CD4-positive, alpha-beta T cell treated with Interleukin-17A for 1 hour (primary cell): ENCODE measurements at regions not wholly inside any gene's neighbourhood (a gene's known extent, or its start where the extent isn't known, plus 50 kb on each side); places are given as distances from the start of the nearest gene placed in this dataset.
"Not testable (repeated sequence)": the region's sequence is repeated elsewhere in the genome, so short reads cannot be mapped to it uniquely, and the experiment has no call there.

ENCODE experiments used
- DNase-seq: peaks from one replicate; pipeline ENCODE4 v3.0.0-alpha.2; 2020

DNA sequence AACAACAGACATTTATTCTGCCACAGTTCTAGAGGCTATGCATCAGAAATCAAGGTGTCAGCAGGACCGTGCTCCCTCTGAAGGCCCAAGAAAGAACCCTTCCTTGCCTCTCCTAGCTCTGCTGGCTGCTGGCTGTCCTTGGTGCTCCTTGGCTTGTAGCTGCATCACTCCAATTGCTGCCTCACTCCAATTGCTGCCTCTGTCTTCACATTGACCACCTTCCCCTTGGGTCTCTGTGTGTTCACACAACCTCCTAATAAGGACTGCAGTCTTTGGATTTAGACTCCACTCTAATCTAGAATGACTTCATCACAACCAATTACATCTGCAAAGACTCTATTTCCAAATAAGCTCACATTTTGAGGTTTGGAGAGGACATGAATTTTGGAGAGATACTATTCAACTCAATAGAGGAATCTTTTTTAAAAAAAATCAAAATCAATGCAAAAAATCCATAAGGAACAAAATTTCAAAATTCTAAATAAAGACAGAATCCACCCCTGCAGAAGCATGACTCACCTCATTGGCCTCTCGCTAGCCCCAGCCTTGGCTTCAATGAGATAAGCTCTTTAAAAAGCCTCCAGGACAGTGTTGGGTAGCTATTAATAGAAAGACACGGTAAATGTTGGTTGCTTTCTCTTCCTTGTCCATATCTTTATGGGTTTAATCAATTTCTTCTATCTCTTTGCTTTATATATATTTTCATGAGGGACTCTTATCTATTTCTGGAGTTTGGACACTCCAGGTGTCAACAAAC lies 267.6 kb upstream of the MGAT5 start:
- no peak for DNase-seq

DNA sequence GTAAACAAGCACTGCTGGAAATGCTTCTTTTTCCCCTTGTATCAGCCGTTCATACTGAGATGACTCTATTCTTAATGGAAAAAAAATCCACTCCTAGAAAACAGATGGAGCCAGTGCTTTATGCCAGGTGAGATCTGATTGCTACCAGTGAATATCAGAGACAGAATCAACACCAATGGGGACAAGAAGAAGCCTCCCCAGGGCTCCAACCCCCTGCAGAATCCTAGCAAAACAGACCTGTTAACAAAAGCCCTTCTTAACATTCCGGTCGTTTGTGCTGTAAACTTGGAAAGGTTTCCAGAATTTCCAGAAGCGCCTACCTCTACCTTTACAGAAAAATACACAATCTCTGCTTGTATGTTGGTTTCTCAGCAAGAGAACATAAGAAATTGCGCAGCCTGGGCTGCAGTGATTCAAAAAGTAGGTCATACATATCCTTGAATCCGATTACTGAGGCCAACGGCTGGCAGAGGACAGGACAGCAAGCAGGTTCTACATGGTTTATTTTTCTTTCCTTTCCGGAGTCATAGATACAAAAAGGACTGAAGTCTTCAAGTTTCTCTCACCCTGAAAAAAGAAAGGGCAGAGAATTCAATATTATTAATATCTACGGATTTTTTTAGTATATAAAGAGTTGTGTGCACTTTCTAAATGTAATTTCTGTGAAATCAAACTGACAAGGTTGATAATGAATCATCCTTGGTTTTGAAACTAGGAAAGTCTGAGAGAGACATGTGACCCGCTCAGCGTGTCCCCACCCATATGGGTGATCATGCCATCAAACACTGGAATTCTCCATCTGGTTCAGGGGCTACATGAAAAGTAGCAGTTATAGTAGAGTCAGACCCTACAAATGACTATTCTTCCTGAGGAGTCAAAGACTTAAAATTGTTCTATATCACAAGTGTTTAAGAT lies 266.7 kb upstream of the MGAT5 start:
- no peak for DNase-seq

DNA sequence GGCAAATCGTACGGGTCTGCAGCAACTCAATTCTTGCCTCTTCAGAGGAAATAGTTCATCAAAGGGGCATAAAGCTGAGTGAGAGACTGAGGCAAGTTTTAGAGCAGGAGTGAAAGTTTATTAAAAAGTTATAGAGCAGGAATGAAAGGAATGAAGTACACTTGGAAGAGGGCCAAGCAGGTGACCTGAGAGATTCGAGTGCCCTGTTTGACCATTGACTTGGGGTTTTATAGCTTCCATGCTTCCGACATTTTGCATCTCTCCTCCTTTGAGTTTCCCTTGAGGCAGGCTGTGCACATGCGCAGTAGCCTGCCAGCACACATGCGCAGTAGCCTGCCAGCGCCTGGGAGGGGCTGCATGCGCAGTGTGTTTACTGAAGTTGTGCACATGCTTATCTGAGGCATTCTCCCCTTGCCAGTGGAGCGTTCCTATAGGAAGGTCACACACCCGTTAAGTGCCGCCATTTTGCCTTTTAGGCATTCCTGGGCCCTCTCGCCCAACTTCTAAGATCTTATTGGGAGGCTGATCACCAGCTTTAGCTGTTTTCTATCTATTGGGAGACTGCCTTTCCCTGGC lies 265.5 kb upstream of the MGAT5 start:
- no peak for DNase-seq

DNA sequence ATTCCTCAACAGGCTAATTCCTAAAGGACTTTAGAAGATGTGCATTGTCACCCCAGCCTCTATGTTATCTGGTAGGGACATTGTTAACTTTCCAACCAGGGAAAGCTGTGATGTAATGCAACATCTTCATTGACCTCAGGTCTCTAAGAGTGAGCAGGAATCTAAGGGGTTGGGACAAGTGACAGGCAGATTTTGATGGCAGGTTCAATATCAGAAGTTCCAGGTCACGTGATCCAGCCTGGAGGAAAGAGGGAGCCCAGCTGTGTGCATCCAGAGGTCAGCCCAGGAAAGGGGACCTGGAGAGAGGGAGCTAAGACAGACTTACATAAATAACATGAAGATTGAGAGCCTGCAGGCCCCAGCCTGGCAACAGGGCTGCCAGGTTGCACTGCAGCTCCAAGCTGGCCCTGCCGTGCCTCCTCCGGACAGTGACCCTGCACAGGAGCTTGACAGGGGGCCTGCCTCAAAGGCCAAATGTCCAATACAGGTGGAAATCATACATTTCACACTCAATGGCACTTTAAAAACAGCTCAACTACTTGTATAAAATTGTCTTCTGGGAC lies 262.2 kb upstream of the MGAT5 start:
- no peak for DNase-seq

DNA sequence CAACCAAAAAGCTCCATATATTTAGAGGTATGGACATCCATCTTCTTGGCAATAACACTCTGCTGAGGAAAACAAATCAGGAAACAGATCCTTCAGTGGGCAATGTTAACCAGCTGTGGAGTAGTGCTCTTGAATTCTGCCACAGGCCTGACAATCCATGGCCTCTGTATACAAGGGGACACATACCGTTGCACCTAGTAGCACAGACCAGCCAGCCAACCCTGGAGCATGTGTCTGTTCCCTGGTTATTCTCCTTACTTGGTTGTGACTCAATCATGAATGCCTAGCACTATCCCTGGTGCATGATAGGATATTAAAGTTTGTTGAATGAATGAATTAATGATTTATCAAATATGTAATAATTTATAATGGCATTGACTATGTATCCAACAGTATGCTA lies 261.4 kb upstream of the MGAT5 start:
- DNase-seq: no peak

DNA sequence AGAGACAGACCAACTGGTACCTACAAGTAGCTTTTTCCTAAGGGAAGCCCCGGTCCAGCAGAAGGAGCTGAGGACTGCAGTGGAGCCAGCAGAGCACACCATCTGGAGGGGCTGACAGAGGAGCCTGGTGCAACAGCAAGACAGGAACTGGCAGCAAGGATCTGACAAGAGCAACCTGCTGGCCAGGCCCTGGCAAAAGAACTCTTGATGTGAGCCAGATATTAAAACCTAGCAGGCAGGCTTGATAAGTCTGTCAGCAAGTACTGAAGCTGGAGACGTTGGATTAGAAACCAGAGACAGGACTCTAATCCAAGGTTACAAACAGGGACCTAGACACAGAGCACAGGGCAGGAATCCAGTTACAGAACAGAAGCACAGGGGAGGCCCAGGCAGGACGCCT lies 260.7 kb upstream of the MGAT5 start:
- no peak for DNase-seq

DNA sequence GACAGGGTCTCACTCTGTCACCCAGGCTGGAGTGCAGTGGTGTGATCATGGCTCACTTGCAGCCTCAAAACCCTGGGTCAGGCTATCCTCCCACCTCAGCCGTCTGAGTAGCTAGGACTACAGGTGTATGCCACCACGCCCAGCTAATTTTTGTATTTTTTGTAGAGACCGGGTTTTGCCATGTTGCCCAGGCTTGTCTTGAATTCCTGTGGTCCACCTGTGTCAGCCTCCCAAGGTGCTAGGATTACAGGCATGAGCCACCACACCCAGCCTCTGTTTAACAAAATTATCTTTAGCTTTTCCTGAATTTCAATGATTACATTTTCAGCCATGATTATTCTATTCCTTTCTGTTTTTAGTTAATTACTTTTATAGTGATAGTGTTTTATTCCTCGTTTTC lies 255.1 kb upstream of the MGAT5 start:
- not testable (repeated sequence) for DNase-seq

DNA sequence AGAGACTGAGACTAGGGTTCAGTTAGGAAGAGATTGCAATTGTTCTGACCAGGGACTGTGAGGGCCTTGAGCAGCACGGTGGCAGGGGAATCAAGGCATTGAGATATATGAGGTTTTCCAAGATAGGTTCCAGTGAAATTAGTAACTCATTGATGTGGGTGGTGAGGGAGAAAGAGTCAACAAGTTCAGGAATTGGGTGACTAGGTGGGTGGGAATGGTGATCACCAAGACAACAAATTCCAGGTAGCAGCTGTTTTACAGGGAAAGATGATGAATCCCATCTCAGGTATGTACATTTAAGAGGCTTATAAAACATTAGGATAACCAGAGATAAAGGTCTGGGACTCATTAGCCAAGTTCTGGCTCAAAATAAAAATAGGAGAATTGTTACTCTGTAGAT lies 251.5 kb upstream of the MGAT5 start:
- no peak for DNase-seq

DNA sequence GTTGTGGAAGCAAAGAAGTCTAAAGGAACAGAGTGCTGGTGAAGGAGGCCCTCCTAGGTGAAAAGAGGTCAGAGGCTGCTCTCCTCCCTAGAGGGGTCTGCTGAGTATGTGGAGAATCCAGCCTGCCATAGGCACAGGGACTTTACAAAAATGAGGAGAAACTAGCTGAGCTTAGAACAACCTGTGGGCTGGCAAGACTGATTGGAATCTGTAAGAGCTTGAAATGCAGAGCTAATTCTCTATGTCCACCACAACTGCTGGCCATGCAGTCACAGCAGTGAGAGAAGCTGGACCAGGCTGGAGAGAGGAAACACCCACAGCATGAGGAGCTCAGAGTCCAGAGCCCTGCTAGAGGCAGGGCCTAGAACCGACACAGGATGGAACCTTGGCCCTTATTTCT lies 251.0 kb upstream of the MGAT5 start:
- DNase-seq: no peak

DNA sequence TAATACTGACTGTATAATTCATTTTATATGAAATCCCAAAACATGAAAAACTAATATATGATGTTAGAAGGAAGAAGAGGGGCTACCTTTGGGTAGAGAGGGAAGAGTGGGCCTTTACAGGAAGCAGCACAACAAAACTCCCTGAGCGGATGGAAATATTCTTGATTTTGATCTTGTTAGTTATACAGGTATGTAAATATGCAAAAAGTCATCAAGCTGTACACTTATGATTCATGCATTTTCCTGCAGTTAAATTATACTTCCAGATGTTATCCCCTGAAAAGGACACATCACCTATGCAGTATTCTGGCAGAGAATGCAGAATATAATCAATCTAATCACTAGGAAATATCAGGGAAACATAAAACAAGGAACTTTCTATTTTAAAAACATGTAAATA lies 249.4 kb upstream of the MGAT5 start:
- DNase-seq: no peak

DNA sequence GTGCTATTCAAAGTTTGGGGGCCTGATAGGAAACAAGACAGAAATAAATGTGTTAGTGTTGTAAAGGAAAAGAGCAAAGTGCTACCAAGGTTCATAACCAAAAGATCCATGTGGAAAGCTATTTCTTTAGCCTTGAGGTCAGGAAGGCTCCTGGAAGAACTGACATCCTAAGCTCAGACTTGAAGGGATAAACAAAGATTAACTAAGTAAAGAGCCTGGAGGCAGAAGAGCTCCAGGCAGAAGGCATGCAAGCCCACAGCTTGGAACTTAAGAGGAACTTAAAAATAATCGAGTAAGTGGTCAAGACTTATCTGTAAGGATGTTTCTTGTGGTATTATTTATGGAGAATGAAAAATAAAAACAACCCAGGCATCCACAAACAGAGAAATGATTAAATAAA lies 245.0 kb upstream of the MGAT5 start:
- DNase-seq: no peak

DNA sequence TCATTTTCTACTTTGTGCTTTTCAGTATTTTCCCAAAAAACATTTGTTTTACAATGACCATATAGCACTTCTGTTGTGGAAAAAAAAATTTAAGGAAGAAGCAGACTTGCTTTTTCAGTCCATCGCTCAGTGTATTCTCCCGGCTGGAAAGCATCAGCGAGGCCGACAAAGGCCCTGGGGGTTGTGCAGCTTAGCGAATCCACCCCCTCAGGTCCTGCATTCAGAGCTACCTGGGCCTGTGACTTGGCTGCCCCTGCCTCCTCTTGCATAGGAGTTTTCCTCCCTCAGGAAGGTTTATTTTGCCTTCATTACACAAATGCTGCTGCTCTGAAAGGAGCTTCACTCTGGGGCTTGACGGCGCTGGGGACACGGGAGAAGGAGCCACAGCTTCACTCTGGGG lies 244.4 kb upstream of the MGAT5 start:
- DNase-seq: no peak

DNA sequence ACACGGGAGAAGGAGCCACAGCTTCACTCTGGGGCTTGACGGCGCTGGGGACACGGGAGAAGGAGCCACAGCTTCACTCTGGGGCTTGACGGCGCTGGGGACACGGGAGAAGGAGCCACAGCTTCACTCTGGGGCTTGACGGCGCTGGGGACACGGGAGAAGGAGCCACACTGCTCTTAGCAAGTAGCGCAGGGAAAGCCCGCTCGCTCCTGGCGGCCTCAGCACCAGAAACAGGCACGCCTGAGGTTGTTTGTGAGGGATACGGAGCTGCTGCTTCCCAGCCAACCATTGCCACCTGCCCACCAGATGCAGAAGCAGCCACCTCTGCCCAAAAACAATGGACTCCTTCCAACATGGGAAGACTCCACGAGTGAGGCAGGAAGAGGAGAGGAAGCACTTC lies 244.0 kb upstream of the MGAT5 start:
- DNase-seq: not testable (repeated sequence)

DNA sequence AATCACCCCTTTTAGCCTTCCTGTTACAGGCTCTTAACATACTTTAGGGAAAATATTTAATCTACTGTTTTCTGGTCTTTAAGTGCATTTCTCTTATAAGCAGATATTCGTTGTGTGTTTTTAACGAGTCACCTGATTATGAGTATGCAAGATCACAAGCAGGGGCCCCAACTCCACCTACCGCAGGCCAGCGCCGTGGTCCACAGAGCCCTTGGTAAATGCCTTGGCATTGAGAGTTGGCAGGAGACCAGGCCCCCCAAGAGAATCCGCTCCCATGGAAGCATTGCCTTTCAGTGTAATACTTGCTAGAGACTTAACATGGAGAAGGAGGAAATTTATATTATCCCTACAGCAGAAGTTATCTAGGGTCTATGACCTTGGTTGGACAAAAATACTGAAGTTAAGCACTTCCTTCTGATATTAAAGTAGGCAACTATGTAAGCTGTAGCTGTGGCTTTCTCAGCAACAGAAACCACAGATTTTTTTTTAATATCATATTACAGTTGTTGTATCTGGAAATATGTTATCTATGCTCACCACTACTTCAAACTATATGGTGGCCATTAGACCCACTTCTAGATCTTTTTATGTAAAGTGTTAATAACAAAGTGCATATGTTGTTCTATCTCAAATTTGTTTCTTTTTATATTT lies 241.8 kb upstream of the MGAT5 start:
- DNase-seq: no peak

DNA sequence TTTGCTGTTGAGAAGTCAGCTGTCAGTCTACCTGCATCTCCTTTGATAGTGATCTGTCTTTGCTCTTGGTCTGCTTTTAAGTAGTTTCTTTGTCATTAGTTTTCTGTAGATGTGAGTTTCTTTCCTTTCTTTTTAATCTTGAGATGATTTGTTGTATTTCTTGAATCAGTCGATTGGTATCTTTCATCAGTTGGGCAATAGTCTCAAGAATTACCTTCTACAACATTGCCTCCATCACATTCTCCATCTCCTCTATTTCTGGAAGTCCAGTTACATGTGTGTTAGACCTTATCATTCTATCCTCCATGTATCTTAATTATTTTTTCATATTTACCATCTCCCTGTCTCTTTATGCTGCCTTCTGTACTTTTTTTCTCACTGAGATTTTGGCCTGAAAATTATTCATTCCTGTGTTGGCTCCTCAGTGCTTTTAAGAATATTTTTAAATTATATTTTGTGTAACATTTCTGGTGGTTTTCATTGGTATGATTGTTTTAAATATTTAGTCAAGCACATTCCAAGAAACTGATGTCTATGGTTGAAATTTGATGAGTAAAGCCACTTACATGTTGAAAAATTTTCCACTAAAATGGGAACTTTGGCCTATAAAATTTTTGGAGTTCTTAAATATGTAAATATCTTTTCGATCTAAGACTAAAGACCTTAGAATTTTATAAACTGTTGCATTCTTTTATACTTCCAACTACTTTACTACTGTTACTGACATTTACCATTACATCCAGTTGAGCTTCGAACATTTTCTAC lies 239.5 kb upstream of the MGAT5 start:
- no peak for DNase-seq

DNA sequence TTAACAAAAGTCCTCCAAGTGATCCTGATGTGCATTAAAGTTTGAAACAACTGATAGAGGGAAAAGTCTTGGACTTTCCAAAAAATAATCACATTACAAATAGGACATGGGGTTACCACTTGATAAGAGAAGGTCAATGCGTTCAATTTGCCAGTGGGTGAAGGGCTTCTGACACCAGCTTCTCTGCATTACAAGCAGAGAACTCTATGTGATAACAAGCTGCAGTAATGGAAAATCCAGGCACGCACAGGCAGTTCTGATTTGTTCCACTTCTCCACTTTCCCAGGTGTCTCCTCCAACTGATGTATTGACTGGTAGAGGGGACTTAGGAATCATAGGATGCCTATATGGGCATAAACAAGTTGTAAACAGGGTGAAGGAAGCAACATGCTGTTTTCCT lies 234.0 kb upstream of the MGAT5 start:
- DNase-seq: no peak

DNA sequence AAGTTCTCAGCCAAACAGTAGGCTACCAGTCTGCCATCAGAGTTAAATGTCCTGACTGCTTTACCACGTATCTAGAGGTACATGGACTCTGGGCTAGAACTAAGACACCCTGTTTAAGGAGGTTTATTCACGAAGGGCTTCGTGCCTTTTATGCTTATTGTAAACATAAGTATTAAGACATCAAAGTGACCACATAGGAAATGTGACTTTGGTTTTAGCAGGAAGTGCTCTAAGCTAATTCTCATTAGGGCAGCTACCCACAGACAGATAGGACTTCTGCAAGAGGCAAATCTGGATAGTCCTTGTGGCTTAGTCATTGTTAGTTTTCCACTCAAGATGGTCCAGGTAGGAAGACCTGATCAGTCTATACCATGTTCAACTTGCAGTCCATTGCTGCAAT lies 233.3 kb upstream of the MGAT5 start:
- peak; percentile 42 for DNase-seq

DNA sequence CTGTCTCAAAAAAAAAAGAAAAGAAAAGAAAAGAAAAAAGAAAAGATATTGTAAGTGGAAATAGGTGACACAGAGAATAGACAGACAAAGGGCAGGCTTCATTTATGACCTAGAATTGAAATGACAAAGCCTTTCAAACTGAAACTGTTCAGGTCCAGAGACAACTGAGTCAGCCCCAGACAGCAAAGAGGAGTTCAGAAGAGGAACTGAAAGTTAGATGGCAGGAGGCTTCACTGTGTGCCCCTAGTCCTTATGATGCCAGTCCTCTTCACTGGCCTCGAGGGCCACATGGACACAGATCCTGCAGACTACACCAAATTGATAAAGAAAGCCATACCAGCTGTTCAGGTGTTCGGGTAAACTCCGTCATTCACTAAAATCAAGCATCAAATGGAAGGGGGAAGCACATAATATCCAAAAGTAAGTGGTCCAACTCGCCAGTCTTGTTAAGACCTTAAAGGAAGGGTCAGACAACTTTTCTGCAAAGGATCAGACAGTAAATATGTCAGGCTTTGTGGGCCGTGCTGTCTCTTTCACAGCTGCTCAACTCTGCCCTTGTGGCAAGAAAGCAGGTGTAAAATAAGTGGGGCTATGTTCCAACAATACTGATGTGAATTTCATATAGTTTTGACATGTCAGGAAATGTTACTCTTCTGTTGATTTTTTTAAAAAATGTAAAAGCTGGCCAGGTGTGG lies 231.9 kb upstream of the MGAT5 start:
- no peak for DNase-seq

DNA sequence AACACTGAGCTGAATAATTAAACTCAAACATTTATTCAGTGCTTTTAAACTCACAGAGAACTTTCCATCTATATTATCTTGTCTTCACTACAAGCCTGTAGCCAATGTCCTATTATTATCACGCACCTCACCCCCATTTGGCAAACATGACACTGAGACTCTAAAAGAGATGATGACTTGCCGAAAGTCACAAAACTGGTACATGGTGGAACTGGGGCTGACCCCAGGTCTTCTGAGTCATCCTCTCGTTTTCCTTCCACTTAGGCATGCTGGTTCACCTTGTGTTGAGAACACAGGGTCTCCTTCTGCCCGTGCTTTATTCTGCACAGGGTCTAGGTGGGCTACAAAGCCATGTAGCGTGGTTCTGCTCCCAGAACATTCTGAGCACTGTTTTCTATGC lies 230.0 kb upstream of the MGAT5 start:
- no peak for DNase-seq

DNA sequence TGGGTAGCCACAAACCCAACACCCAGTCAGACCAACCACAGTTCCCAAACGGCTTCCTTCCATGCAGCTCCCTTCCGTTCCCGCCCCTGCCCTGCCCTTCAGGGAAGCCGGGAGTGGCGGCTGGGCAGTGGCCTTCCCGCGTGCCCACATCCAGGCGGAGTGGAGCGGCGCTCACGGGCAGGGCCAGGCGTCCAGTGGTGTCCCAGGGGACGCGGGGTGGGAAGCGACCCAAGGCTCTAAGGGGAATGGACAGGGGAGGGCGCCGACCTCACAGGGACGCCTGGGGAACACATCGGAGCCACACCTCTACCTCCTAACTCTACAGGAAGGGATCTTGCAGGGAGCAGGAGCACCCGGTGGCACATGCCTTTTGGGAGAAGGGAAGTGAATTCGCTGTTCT lies 225.9 kb upstream of the MGAT5 start:
- no peak for DNase-seq

DNA sequence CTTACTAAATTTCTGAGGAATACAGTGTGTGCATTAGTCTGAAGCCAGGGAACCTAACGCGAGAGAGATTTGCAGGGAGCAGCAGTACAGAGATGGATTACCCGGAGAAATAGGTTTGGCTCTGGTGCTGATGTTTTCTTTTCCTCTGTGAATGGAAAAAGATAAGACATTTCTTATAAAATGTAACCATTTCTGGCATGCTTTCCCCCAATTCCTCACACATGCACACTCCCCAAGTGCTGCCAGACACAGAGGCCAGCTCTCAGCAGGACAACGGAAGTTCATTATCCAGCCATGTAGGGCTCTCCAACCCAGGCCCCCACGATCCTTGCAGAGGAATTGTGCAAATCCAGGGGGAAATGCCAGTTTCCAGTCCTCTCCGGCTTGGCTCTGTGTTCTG lies 224.5 kb upstream of the MGAT5 start:
- no peak for DNase-seq

DNA sequence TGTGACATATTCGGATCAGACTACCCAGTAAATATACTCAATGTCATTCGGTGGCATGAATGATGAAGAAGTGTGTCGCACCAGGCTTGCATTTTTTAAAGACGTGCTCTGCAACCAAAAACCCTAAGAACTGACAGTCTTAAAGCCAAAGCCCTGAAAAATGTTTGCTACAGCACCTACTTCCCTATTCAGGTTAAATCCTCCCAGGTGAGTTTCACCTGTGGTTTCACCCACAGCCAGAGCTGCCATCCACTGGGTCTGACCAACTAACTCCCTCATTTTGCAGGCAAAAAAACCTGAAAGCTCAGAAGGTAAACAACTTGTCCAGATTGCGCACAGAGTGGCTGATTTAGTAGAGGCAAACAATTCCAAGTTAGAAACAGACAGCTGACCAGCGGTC lies 222.3 kb upstream of the MGAT5 start:
- DNase-seq: no peak
